Smooth muscle cell (in vitro differentiated cells): ENCODE measurements at regions not wholly inside any gene's neighbourhood (a gene's known extent, or its start where the extent isn't known, plus 50 kb on each side); places are given as distances from the start of the nearest gene placed in this dataset.

Experiments
- DNase-seq: peaks from one replicate; lab custom pipeline; 2025; ENCODE audit not compliant: unreplicated experiment; lab: John Stamatoyannopoulos, UW
- H2AFZ ChIP-seq: fragments of 200-600 bp; sonication (generic); 2 replicates; pipeline ENCODE4 v1.6.0; 2016; ENCODE audit warnings: antibody characterized with exemption, low read depth, mild to moderate bottlenecking
- H3F3A ChIP-seq: fragments of 200-600 bp; sonication (generic); 2 replicates; pipeline ENCODE4 v1.6.0; 2017; ENCODE audit warnings: antibody characterized with exemption, low read depth
- H3K27ac ChIP-seq: fragments of 200-600 bp; sonication (generic); 2 replicates; pipeline ENCODE4 v1.5.1; 2016; ENCODE audit warnings: low read depth, mild to moderate bottlenecking
- H3K27me3 ChIP-seq: fragments of 200-600 bp; sonication (generic); 2 replicates; pipeline ENCODE4 v1.6.1; 2016; ENCODE audit warnings: low read depth, mild to moderate bottlenecking
- H3K36me3 ChIP-seq: fragments of 200-600 bp; sonication (generic); 2 replicates; pipeline ENCODE4 v1.5.1; 2016; ENCODE audit warnings: low read depth
- H3K4me1 ChIP-seq: fragments of 200-600 bp; sonication (generic); 2 replicates; pipeline ENCODE4 v1.5.1; 2016; ENCODE audit warnings: low read depth
- H3K4me2 ChIP-seq: fragments of 200-600 bp; sonication (generic); 2 replicates; pipeline ENCODE4 v1.6.0; 2016; ENCODE audit warnings: mild to moderate bottlenecking
- H3K4me3 ChIP-seq: fragments of 200-600 bp; sonication (generic); 2 replicates; pipeline ENCODE4 v1.5.1; 2016; ENCODE audit warnings: mild to moderate bottlenecking
- H3K79me2 ChIP-seq: fragments of 200-600 bp; sonication (generic); 2 replicates; pipeline ENCODE4 v1.6.0; 2016; ENCODE audit warnings: low read depth, mild to moderate bottlenecking
- H3K9ac ChIP-seq: fragments of 200-600 bp; sonication (generic); 2 replicates; pipeline ENCODE4 v1.6.0; 2016; ENCODE audit warnings: low read depth
- H3K9me3 ChIP-seq: fragments of 200-600 bp; sonication (generic); replicated peaks from 2 replicates; pipeline ENCODE4 v1.5.1; 2016; ENCODE audit warnings: low read depth
- H4K20me1 ChIP-seq: fragments of 200-600 bp; sonication (generic); 2 replicates; pipeline ENCODE4 v1.6.0; 2016; ENCODE audit warnings: low read depth
- whole genome bisulfite sequencing: methylation state at CpG from one replicate; pipeline ENCODE4 v1.1.7; 2016; ENCODE audit warnings: low lambda C conversion rate; 5-methylcytosine and 5-hydroxymethylcytosine counted together
- TF ChIP-seq, protein P1 (sequence below): fragments of 200-600 bp; sonication (generic); IDR thresholded peaks from 2 replicates; pipeline ENCODE4 v1.5.1; 2017; ENCODE audit warnings: borderline replicate concordance, mild to moderate bottlenecking, antibody characterized with exemption; ENCODE audit not compliant: insufficient read depth, poor library complexity, severe bottlenecking

DNA sequence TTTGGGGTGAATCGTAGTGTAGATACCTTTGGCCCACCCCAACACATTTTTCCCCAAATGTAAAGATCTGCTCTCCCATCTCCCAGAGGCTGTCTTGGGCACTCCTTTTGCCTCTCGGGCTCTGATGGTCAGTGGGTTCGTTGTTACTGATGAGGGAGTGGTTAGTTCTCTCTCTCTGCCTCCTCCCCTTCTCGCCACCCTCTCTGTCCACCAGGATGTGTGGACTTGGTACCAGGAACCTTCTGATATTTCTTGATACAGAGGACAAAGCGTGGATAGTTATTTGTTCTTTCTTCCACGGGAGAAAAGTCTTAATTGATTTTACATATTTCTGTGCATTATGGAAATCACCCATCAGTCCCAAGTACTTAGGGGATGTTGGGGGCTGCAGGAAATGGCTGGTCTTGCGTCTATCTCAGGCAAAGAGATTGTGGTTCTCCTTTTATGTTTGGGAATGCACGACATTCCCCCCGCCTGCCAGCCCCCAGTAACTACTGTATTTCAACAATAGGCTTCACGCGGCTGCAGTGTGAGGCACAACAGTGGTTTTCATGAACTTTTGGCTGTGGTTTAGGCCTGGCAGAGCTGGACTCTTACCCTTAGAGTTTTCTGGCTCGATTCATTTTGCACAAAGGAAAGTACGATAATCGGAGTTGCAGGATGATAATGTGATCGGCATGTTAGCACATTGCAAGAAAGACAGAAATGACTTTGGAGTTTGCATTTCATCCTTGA, 79.0 kb upstream of the ZNF536 start:
- 89% methylated on average over 15 of the region's 15 CpGs for WGBS
- no peak for DNase-seq
- Histone ChIP-seq H2AFZ (no peak overlapping the region), H3K9me3 (no peaks in the 10 kb centered on the region), H3K4me2 (no peak overlapping the region), H3F3A (no peaks in the 10 kb centered on the region), H3K27ac (no peak overlapping the region), H3K4me1 (no peaks in the 10 kb centered on the region), H3K4me3 (no peak overlapping the region), H3K9ac (no peak overlapping the region), H3K27me3 (peaks cover 5% of the 10 kb centered on the region), H4K20me1 (no peaks in the 10 kb centered on the region), H3K79me2 (no peaks in the 10 kb centered on the region), H3K36me3 (no peaks in the 10 kb centered on the region)
- TF ChIP-seq, protein P1, sequence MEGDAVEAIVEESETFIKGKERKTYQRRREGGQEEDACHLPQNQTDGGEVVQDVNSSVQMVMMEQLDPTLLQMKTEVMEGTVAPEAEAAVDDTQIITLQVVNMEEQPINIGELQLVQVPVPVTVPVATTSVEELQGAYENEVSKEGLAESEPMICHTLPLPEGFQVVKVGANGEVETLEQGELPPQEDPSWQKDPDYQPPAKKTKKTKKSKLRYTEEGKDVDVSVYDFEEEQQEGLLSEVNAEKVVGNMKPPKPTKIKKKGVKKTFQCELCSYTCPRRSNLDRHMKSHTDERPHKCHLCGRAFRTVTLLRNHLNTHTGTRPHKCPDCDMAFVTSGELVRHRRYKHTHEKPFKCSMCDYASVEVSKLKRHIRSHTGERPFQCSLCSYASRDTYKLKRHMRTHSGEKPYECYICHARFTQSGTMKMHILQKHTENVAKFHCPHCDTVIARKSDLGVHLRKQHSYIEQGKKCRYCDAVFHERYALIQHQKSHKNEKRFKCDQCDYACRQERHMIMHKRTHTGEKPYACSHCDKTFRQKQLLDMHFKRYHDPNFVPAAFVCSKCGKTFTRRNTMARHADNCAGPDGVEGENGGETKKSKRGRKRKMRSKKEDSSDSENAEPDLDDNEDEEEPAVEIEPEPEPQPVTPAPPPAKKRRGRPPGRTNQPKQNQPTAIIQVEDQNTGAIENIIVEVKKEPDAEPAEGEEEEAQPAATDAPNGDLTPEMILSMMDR, result no peak

DNA sequence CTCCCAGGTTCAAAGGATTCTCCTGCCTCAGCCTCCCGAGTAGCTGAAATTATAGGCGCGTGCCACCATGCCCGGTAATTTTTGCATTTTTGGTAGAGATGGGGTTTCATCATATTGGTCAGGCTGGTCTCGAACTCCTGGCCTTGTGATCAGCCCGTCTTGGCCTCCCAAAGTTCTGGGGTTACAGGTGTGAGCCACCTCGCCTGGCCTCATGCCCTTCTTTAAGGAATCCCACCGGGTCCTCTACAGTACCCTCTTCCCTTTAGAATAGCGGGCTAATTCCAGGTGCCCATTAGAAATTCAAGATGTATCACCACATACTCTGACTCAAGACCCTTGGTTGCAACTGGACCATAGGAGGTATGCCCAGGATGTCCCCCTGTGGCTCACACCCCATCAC, 74.2 kb upstream of the ZNF536 start:
- TF ChIP-seq, protein P1, result no peak
- Histone ChIP-seq H3K27ac (no peak overlapping the region), H3K36me3 (no peaks in the 10 kb centered on the region), H2AFZ (no peak overlapping the region), H3K27me3 (peaks cover 10% of the 10 kb centered on the region), H3K9me3 (no peaks in the 10 kb centered on the region), H3K4me1 (no peaks in the 10 kb centered on the region), H3F3A (no peaks in the 10 kb centered on the region), H3K4me2 (no peak overlapping the region), H3K79me2 (no peaks in the 10 kb centered on the region), H3K9ac (no peak overlapping the region), H3K4me3 (no peak overlapping the region), H4K20me1 (no peaks in the 10 kb centered on the region)
- DNase-seq, result no peak
- WGBS, result 92% methylated on average over 9 of the region's 9 CpGs

DNA sequence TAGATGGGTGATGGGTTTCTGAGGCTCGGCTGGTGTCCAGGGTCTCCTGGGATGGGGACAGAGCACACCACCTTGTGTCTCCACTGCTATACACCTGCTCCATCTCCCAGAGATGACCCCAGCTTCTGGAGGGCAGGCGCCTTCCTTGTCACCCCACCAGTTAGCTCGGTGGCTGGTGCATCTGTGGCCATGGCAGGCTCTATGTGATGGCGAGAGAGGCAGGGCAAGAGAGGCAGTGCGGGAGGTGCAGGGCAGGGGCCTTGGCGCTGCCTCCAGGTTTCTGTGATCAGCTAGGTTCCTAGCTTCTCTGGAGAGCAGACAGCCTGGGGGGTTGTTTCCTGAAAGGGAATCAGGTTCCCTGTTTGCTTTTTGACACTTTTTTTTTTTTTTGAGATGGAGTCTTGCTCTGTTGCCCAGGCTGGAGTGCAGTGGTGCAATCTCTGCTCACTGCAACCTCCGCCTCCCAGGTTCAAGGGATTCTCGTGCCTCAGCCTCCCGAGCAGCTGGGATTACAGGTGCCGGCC, 69.0 kb upstream of the ZNF536 start:
- peaks cover 5% of the 10 kb centered on the region for H3K27me3 ChIP-seq
- H3K9me3 ChIP-seq, result no peaks in the 10 kb centered on the region
- no peak for DNase-seq
- H3K36me3 ChIP-seq, result no peaks in the 10 kb centered on the region
- H3K9ac ChIP-seq, result no peak overlapping the region
- TF ChIP-seq, protein P1, result no peak
- no peaks in the 10 kb centered on the region for H4K20me1 ChIP-seq
- no peaks in the 10 kb centered on the region for H3F3A ChIP-seq
- WGBS, result 92% methylated on average over 10 of the region's 10 CpGs
- H3K4me3 ChIP-seq, result no peak overlapping the region
- H3K27ac ChIP-seq, result no peak overlapping the region
- no peak overlapping the region for H3K4me2 ChIP-seq
- no peak overlapping the region for H2AFZ ChIP-seq
- H3K79me2 ChIP-seq, result no peaks in the 10 kb centered on the region
- no peaks in the 10 kb centered on the region for H3K4me1 ChIP-seq

DNA sequence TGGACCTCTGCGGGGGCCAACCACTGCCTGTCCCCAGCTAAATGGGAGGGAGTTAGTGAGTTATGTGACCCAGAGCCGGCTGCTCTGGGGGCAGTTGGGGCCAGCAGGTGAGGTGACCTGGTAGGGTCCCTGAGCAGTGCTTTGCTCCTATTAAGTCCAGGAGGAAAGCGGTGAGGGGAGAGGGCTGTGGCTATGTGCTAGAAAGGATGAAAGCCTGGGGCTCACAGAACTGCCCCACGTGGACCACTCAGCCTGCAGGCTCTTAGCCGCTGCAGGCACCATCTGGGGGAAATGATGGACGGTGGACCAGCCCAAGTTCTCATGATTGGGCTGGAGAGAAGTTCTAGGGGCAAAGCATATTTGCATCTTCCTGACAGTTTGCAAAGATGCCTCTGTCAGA, 67.6 kb upstream of the ZNF536 start:
- TF ChIP-seq, protein P1, result no peak
- no peaks in the 10 kb centered on the region for H3K36me3 ChIP-seq
- H3K27ac ChIP-seq, result no peak overlapping the region
- no peaks in the 10 kb centered on the region for H3K9me3 ChIP-seq
- H3K79me2 ChIP-seq, result no peaks in the 10 kb centered on the region
- H3K4me3 ChIP-seq, result no peak overlapping the region
- H2AFZ ChIP-seq, result no peak overlapping the region
- 80% methylated on average over 6 of the region's 6 CpGs for WGBS
- H3K4me2 ChIP-seq, result no peak overlapping the region
- H3F3A ChIP-seq, result no peaks in the 10 kb centered on the region
- peaks cover 5% of the 10 kb centered on the region for H3K27me3 ChIP-seq
- no peaks in the 10 kb centered on the region for H4K20me1 ChIP-seq
- H3K9ac ChIP-seq, result no peak overlapping the region
- no peaks in the 10 kb centered on the region for H3K4me1 ChIP-seq
- no peak for DNase-seq
